ENCODE measurements at regions not wholly inside any gene's neighbourhood (a gene's known extent, or its start where the extent isn't known, plus 50 kb on each side); places are given as distances from the start of the nearest gene placed in this dataset.

- DNase-seq (ENCODE audit: low spot score) = no peak
- Histone ChIP-seq H3K36me3 (replicated peaks; ENCODE audit: insufficient read depth, low read depth) (no peaks in the 10 kb centered on the region), H4K20me1 (ENCODE audit: insufficient read depth, poor library complexity, severe bottlenecking) (no peaks in the 10 kb centered on the region), H3K9me3 (ENCODE audit: low read depth) (no peaks in the 10 kb centered on the region), H3K4me2 (no peak overlapping the region), H3K27ac (no peak overlapping the region), H2AFZ (no peak overlapping the region), H3K27me3 (no peaks in the 10 kb centered on the region), H3K9me2 (replicated peaks; ENCODE audit: insufficient read depth) (no peaks in the 10 kb centered on the region), H3K4me1 (ENCODE audit: insufficient read depth) (no peaks in the 10 kb centered on the region), H3K4me3 (no peak overlapping the region), H3K79me2 (no peaks in the 10 kb centered on the region)
- TF ChIP-seq EZH2 (IDR thresholded peaks at IDR 0.05; ENCODE audit: borderline replicate concordance) (no peak), CTCF (IDR thresholded peaks at IDR 0.05; ENCODE audit: poor library complexity) (no peak), EZH2phosphoT487 (IDR thresholded peaks at IDR 0.05; ENCODE audit: low read depth, severe bottlenecking, unreplicated experiment) (no peak)
- WGBS (ENCODE audit: low lambda C conversion rate, missing lambda C conversion rate) = 78% methylated on average over 12 of the region's 13 CpGs
Measured at GRCh38 chr20:40813708-40814630, 124.9 kb upstream of the MAFB start.

- Histone ChIP-seq H3K9me2 (replicated peaks; ENCODE audit: insufficient read depth) (no peaks in the 10 kb centered on the region), H2AFZ (no peak overlapping the region), H4K20me1 (ENCODE audit: insufficient read depth, poor library complexity, severe bottlenecking) (no peaks in the 10 kb centered on the region), H3K79me2 (no peaks in the 10 kb centered on the region), H3K4me2 (no peak overlapping the region), H3K9me3 (ENCODE audit: low read depth) (no peaks in the 10 kb centered on the region), H3K27ac (no peak overlapping the region), H3K36me3 (replicated peaks; ENCODE audit: insufficient read depth, low read depth) (no peaks in the 10 kb centered on the region), H3K4me1 (ENCODE audit: insufficient read depth) (no peaks in the 10 kb centered on the region), H3K4me3 (no peak overlapping the region), H3K27me3 (no peaks in the 10 kb centered on the region)
- TF ChIP-seq EZH2phosphoT487 (IDR thresholded peaks at IDR 0.05; ENCODE audit: low read depth, severe bottlenecking, unreplicated experiment) = no peak
- TF ChIP-seq CTCF (IDR thresholded peaks at IDR 0.05; ENCODE audit: poor library complexity) = no peak
- no peak for TF ChIP-seq EZH2 (IDR thresholded peaks at IDR 0.05; ENCODE audit: borderline replicate concordance)
- no peak for DNase-seq (ENCODE audit: low spot score)
- 93% methylated on average over 2 of the region's 2 CpGs for WGBS (ENCODE audit: low lambda C conversion rate, missing lambda C conversion rate)
Measured at GRCh38 chr20:40814631-40814960, 125.6 kb upstream of the MAFB start.

GRCh38 chr20:40815156-40816038, 126.4 kb upstream of the MAFB start:
- Histone ChIP-seq H3K9me2 (replicated peaks; ENCODE audit: insufficient read depth) (no peaks in the 10 kb centered on the region), H2AFZ (no peak overlapping the region), H3K27ac (no peak overlapping the region), H3K4me2 (no peak overlapping the region), H4K20me1 (ENCODE audit: insufficient read depth, poor library complexity, severe bottlenecking) (no peaks in the 10 kb centered on the region), H3K36me3 (replicated peaks; ENCODE audit: insufficient read depth, low read depth) (no peaks in the 10 kb centered on the region), H3K79me2 (no peaks in the 10 kb centered on the region), H3K4me1 (ENCODE audit: insufficient read depth) (no peaks in the 10 kb centered on the region), H3K27me3 (no peaks in the 10 kb centered on the region), H3K9me3 (ENCODE audit: low read depth) (no peaks in the 10 kb centered on the region), H3K4me3 (no peak overlapping the region)
- 94% methylated on average over 9 of the region's 9 CpGs for WGBS (ENCODE audit: low lambda C conversion rate, missing lambda C conversion rate)
- DNase-seq (ENCODE audit: low spot score) = no peak
- TF ChIP-seq EZH2 (IDR thresholded peaks at IDR 0.05; ENCODE audit: borderline replicate concordance) (no peak), EZH2phosphoT487 (IDR thresholded peaks at IDR 0.05; ENCODE audit: low read depth, severe bottlenecking, unreplicated experiment) (no peak)

GRCh38 chr20:40816039-40816352, 127.0 kb upstream of the MAFB start:
- WGBS (ENCODE audit: low lambda C conversion rate, missing lambda C conversion rate) = 86% methylated on average over 3 of the region's 3 CpGs
- no peak overlapping the region for H3K4me2 ChIP-seq
- H3K4me1 ChIP-seq (ENCODE audit: insufficient read depth) = no peaks in the 10 kb centered on the region
- TF ChIP-seq EZH2 (IDR thresholded peaks at IDR 0.05; ENCODE audit: borderline replicate concordance) (no peak), EZH2phosphoT487 (IDR thresholded peaks at IDR 0.05; ENCODE audit: low read depth, severe bottlenecking, unreplicated experiment) (no peak), CTCF (IDR thresholded peaks at IDR 0.05; ENCODE audit: poor library complexity) (no peak)
- no peaks in the 10 kb centered on the region for H3K9me3 ChIP-seq (ENCODE audit: low read depth)
- H3K79me2 ChIP-seq = no peaks in the 10 kb centered on the region
- H3K27me3 ChIP-seq = no peaks in the 10 kb centered on the region
- H3K9me2 ChIP-seq (replicated peaks; ENCODE audit: insufficient read depth) = no peaks in the 10 kb centered on the region
- H2AFZ ChIP-seq = no peak overlapping the region
- no peak for DNase-seq (ENCODE audit: low spot score)
- H4K20me1 ChIP-seq (ENCODE audit: insufficient read depth, poor library complexity, severe bottlenecking) = no peaks in the 10 kb centered on the region
- H3K27ac ChIP-seq = no peak overlapping the region
- H3K4me3 ChIP-seq = no peak overlapping the region
- no peaks in the 10 kb centered on the region for H3K36me3 ChIP-seq (replicated peaks; ENCODE audit: insufficient read depth, low read depth)

Measured in hepatocyte (in vitro differentiated cells).